ENCODE measurements at regions not wholly inside any gene's neighbourhood (a gene's known extent, or its start where the extent isn't known, plus 50 kb on each side); places are given as distances from the start of the nearest gene placed in this dataset.

DNA sequence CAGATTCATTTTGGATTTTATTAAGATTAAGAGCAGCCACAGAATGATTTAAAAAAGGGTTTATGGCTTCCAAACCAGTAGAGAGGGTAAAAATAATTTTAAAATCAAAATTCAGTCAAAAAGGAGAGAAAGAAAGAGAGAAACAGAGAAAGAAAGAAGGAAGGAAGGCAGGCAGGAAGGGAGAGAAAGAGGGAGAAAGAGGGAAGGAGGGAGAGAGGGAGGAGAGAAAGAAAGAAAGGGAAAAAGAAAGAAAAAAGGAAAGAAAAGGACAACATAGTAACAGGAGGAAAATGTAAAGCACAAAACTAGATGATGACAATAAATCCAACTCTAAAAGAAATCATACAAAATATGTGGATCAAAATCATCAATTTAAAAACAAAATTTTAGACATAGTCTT is 79.6 kb upstream of the FRG1 start:
- H3K9me3 ChIP-seq: no peaks in the 10 kb centered on the region
- no peak overlapping the region for H3K27ac ChIP-seq
- FAIRE-seq: no peak
- no peak for DNase-seq (ENCODE audit: low read depth in 1 of 2, low spot score in 1 of 2)
- ChIA-PET POLR2A (no interaction called here), CTCF (no interaction called here)
- H3K4me1 ChIP-seq: no peaks in the 10 kb centered on the region
- TF ChIP-seq, protein P1, sequence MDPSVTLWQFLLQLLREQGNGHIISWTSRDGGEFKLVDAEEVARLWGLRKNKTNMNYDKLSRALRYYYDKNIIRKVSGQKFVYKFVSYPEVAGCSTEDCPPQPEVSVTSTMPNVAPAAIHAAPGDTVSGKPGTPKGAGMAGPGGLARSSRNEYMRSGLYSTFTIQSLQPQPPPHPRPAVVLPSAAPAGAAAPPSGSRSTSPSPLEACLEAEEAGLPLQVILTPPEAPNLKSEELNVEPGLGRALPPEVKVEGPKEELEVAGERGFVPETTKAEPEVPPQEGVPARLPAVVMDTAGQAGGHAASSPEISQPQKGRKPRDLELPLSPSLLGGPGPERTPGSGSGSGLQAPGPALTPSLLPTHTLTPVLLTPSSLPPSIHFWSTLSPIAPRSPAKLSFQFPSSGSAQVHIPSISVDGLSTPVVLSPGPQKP (IDR thresholded peaks at IDR 0.05; ENCODE audit: low read depth, low read length): no peak
- TF ChIP-seq, protein P2, sequence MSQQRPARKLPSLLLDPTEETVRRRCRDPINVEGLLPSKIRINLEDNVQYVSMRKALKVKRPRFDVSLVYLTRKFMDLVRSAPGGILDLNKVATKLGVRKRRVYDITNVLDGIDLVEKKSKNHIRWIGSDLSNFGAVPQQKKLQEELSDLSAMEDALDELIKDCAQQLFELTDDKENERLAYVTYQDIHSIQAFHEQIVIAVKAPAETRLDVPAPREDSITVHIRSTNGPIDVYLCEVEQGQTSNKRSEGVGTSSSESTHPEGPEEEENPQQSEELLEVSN (IDR thresholded peaks at IDR 0.05; ENCODE audit: borderline replicate concordance, low read depth): no peak
- TF ChIP-seq, protein P3, sequence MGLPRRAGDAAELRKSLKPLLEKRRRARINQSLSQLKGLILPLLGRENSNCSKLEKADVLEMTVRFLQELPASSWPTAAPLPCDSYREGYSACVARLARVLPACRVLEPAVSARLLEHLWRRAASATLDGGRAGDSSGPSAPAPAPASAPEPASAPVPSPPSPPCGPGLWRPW (IDR thresholded peaks at IDR 0.05): no peak
- H3K4me3 ChIP-seq: no peak overlapping the region
- H3K4me2 ChIP-seq: no peak overlapping the region
- ATAC-seq: no peak

DNA sequence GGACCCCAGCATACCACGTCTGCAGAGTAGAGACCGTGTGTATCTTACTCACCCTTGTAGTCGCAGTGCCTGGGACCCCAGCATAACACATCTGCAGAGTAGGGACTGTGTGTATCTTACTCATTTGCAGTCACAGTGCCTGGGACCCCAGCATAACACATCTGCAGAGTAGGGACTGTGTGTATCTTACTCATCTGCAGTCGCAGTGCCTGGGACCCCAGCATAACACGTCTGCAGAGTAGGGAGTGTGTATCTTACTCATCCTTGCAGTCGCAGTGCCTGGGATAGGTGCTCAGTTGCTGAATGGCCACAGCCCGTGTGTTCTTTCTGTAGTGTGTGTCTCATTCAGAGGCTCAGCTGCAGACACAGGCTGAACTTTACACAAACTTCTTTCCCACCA is 71.4 kb upstream of the FRG1 start:
- Histone ChIP-seq H3K4me3 (no peak overlapping the region), H3K9me3 (no peaks in the 10 kb centered on the region), H3K4me2 (no peak overlapping the region), H3K4me1 (no peaks in the 10 kb centered on the region), H3K27ac (no peak overlapping the region)
- TF ChIP-seq NR3C1 (IDR thresholded peaks at IDR 0.05): no peak
- WGBS (ENCODE audit: missing lambda C conversion rate): 17% methylated on average over 4 of the region's 7 CpGs
- ATAC-seq: no peak
- no peak for FAIRE-seq
- ChIA-PET POLR2A (no interaction called here), CTCF (no interaction called here)
- no peak for DNase-seq (ENCODE audit: low read depth in 1 of 2, low spot score in 1 of 2)

DNA sequence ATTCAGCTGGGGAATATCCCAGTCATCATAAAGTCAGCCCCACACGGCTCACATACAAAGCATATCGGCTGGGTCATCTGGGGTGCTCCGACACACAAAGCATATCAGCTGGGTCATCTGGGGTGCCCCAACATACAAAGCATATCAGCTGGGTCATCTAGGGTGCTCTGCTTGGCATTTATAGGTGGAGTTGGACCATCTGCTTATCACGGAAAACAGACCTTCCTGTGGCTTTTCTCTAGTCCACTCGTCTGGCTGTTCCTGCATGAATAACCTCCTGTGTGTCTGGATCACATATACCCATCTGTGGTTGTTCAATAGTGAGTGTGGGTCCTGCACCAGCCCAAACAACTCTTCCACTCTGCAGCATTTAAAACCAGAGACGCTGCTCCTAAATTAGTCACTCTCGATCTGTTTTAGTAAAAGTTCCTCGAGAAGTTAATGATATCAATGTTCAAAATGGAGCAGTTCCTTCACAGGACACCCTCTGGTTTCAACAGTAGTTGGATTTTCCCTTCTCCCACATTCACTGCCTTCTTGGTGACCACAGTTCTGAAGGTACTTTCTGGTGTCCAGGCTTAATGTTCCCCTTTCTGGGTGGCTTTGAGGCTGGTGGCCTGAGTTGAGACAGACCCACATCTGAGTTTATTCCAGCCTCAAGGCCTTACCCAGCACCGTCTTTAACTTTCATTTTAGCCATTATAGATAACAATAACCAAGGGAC is 70.0 kb upstream of the FRG1 start:
- ATAC-seq (no peak), FAIRE-seq (no peak), DNase-seq (ENCODE audit: low read depth in 1 of 2, low spot score in 1 of 2) (no peak)
- Histone ChIP-seq H3K4me2 (no peak overlapping the region), H3K9me3 (no peaks in the 10 kb centered on the region), H3K4me3 (no peak overlapping the region), H3K4me1 (no peaks in the 10 kb centered on the region), H3K27ac (no peak overlapping the region)
- ChIA-PET POLR2A (no interaction called here), CTCF (no interaction called here)
- WGBS (ENCODE audit: missing lambda C conversion rate): 42% methylated on average over 6 of the region's 9 CpGs
- TF ChIP-seq RCOR1 (IDR thresholded peaks at IDR 0.05; ENCODE audit: low read depth, low read length) (no peak), GATA3 (IDR thresholded peaks at IDR 0.05; ENCODE audit: borderline replicate concordance) (no peak), ZNF302 (CRISPR knock-in tag; IDR thresholded peaks at IDR 0.05) (no peak), NFE2L2 (conservative IDR thresholded peaks at IDR 0.05; ENCODE audit: low read length) (no peak), NPAS2 (CRISPR knock-in tag; IDR thresholded peaks at IDR 0.05; ENCODE audit: borderline replicate concordance) (no peak), POLR2AphosphoS2 (conservative IDR thresholded peaks at IDR 0.05; ENCODE audit: low read length) (no peak), TP53 (CRISPR knock-in tag; IDR thresholded peaks at IDR 0.05) (no peak), ESRRA (IDR thresholded peaks at IDR 0.05; ENCODE audit: borderline replicate concordance, low read length) (no peak)
- TF ChIP-seq, protein P4, sequence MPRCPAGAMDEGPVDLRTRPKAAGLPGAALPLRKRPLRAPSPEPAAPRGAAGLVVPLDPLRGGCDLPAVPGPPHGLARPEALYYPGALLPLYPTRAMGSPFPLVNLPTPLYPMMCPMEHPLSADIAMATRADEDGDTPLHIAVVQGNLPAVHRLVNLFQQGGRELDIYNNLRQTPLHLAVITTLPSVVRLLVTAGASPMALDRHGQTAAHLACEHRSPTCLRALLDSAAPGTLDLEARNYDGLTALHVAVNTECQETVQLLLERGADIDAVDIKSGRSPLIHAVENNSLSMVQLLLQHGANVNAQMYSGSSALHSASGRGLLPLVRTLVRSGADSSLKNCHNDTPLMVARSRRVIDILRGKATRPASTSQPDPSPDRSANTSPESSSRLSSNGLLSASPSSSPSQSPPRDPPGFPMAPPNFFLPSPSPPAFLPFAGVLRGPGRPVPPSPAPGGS (IDR thresholded peaks at IDR 0.05): no peak
- TF ChIP-seq, protein P5, sequence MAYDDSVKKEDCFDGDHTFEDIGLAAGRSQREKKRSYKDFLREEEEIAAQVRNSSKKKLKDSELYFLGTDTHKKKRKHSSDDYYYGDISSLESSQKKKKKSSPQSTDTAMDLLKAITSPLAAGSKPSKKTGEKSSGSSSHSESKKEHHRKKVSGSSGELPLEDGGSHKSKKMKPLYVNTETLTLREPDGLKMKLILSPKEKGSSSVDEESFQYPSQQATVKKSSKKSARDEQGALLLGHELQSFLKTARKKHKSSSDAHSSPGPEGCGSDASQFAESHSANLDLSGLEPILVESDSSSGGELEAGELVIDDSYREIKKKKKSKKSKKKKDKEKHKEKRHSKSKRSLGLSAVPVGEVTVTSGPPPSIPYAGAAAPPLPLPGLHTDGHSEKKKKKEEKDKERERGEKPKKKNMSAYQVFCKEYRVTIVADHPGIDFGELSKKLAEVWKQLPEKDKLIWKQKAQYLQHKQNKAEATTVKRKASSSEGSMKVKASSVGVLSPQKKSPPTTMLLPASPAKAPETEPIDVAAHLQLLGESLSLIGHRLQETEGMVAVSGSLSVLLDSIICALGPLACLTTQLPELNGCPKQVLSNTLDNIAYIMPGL (CRISPR knock-in tag; IDR thresholded peaks at IDR 0.05; ENCODE audit: borderline replicate concordance): no peak
- TF ChIP-seq, protein P6, sequence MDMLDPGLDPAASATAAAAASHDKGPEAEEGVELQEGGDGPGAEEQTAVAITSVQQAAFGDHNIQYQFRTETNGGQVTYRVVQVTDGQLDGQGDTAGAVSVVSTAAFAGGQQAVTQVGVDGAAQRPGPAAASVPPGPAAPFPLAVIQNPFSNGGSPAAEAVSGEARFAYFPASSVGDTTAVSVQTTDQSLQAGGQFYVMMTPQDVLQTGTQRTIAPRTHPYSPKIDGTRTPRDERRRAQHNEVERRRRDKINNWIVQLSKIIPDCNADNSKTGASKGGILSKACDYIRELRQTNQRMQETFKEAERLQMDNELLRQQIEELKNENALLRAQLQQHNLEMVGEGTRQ (IDR thresholded peaks at IDR 0.05): no peak

All from A549 (cell line).